Hematopoietic multipotent progenitor cell treated with erythropoietin and hydrocortisone succinate and interleukin-3 and kit ligand, for 6 days (in vitro differentiated cells): ENCODE measurements at regions not wholly inside any gene's neighbourhood (a gene's known extent, or its start where the extent isn't known, plus 50 kb on each side); places are given as distances from the start of the nearest gene placed in this dataset.
A peak's percentile ranks its signal among the peaks of the same experiment; 100 is the strongest.
"Not testable (repeated sequence)": the region's sequence is repeated elsewhere in the genome, so short reads cannot be mapped to it uniquely, and the experiment has no call there.

Experiments used
- DNase-seq: peaks from one replicate; pipeline ENCODE4 v3.0.0-alpha.2; 2015

GRCh38 chr15:20228791-20229190 lies 312.8 kb downstream of the GOLGA6L6 start:
- DNase-seq, result not testable (repeated sequence)

GRCh38 chr15:20227119-20227853 lies 314.3 kb downstream of the GOLGA6L6 start:
- DNase-seq, result not testable (repeated sequence)

GRCh38 chr15:20226531-20226930 lies 315.1 kb downstream of the GOLGA6L6 start:
- not testable (repeated sequence) for DNase-seq

GRCh38 chr15:20221063-20221462 lies 320.5 kb downstream of the GOLGA6L6 start:
- not testable (repeated sequence) for DNase-seq

GRCh38 chr15:20219171-20219570 lies 322.4 kb downstream of the GOLGA6L6 start:
- not testable (repeated sequence) for DNase-seq

- not testable (repeated sequence) for DNase-seq
Measured at GRCh38 chr15:20215700-20216099, 325.9 kb downstream of the GOLGA6L6 start.

DNA sequence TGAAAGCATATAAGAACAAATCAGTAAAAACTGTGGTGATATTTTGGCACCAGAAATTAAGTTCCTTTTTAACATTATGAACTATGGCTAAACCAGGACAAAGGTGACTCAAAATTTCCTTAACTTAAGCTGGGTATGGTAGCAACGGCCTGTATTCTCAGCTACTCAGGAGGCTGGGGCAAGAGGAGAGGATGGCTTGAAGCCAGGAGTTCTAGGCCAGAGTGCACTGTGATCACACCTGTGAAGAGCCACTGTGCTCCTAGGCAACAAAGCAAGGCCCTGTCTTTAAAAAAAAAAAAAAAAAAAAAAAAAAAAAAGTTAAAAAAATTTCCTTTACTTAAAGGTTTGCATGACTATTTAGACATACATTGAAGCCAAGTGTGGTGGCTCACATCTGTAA lies 327.5 kb downstream of the GOLGA6L6 start:
- DNase-seq, result not testable (repeated sequence)

GRCh38 chr15:20211508-20211907 lies 330.1 kb downstream of the GOLGA6L6 start:
- not testable (repeated sequence) for DNase-seq

- DNase-seq, result not testable (repeated sequence)
Measured at GRCh38 chr15:20209973-20210372, 331.6 kb downstream of the GOLGA6L6 start.

DNA sequence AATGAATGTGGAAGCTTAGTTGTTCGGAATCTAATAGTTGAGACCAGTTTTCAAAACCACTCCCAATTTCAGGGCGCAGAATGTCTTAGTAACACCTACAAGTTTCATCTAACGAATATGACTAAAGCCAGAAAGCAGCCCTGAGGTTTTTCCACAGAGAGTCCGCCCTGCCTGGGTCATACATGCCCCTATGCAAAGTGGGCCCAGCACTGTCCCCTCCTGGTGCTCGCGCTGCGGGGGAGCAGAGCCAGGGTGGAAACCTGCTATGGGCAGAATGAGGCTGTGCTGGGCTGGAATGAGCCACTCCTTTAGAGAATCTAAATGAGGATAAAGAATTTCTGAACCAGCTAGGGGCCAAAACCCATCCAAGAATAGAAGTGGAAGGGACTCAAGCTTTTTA lies 334.0 kb downstream of the GOLGA6L6 start:
- DNase-seq, result not testable (repeated sequence)

DNA sequence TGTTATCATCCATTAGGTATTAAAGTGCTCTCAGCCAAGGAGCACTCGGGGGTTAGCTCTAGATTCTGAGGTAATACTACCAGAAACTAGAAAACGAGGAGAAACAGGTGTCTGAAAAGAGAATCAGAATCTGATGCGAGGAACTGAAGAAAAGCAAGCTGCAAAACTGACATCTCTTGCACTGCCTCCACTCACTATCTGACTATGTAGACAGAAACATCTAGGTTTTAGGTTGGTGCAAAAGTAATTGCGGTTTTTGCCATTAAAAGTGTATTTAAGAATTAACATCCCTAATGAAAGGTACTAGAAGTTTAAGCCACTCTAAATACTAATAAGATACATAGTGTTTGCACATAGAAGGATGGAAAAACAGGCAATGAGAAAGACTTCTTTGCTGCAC lies 334.4 kb downstream of the GOLGA6L6 start:
- not testable (repeated sequence) for DNase-seq

- not testable (repeated sequence) for DNase-seq
Measured at GRCh38 chr15:20204177-20204866, 337.3 kb downstream of the GOLGA6L6 start.

DNA sequence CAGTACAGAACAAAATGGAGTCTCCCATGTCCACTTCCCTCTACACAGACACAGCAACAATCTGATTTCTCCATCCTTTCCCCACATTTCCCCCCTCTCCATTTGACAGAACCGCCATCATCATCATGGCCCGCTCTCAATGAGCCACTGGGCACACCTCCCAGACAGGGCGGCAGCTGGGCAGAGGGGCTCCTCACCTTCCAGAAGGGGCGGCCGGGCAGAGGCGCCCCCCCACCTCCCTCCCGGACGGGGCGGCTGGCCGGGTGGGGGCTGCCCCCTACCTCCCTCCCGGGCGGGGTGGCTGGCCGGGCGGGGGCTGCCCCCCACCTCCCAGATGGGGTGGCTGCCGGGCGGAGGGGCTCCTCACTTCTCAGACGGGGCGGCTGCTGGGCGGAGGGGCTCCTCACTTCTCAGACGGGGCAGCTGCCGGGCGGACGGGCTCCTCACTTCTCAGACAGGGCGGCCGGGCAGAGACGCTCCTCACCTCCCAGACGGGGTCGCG lies 337.9 kb downstream of the GOLGA6L6 start:
- not testable (repeated sequence) for DNase-seq

DNA sequence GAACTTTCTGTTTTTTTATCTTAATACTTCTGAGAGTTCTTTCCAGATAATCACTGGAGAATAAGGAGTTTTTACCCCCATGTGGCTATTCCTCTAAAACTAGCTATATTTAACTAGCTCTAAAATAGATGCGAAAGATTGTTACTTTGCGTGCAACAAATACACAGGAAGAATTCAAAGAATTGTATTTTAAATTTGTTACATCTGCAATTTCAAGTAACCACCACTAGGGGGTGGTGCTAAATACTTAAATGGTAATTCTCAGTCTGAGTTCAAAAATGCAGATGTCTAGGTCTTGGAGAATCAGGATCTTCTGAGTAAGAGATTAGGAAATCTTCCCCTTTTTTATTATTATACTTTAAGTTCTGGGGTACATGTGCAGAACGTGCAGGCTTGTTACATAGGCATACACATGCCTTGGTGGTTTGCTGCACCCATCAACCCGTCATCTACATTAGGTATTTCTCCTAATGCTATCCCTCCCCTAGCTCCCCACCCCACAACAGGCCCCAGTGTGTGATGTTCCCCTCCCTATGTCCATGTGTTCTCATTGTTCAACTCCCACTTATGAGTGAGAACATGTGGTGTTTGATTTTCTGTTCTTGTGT lies 346.9 kb downstream of the GOLGA6L6 start:
- not testable (repeated sequence) for DNase-seq

GRCh38 chr15:20192982-20193929 lies 348.3 kb downstream of the GOLGA6L6 start:
- DNase-seq, result peak; percentile 28

- DNase-seq, result not testable (repeated sequence)
Measured at GRCh38 chr15:20191508-20192125, 350.0 kb downstream of the GOLGA6L6 start.

DNA sequence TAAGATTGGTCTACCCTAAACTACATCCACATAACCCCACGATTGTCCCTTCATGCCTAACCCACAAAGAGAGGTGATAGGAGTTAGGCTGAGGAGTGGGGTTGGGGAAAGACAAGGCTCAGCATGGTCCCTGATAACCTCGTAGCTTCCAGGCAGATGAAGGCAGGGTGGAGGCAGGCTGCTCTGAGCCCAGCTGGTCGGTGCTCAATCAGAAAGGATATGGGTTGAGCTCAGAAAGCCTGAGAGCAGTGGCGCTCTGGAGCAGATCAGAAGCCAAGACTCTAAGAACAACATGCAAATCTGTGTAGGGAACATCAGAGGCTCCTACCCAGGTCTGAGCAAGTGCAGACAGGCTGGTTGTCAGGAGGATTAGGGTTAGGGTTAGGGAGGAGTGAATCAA lies 353.0 kb downstream of the GOLGA6L6 start:
- DNase-seq, result not testable (repeated sequence)

GRCh38 chr15:20187370-20188355 lies 353.9 kb downstream of the GOLGA6L6 start:
- not testable (repeated sequence) for DNase-seq

GRCh38 chr15:20184879-20185278 lies 356.7 kb downstream of the GOLGA6L6 start:
- DNase-seq, result not testable (repeated sequence)

DNA sequence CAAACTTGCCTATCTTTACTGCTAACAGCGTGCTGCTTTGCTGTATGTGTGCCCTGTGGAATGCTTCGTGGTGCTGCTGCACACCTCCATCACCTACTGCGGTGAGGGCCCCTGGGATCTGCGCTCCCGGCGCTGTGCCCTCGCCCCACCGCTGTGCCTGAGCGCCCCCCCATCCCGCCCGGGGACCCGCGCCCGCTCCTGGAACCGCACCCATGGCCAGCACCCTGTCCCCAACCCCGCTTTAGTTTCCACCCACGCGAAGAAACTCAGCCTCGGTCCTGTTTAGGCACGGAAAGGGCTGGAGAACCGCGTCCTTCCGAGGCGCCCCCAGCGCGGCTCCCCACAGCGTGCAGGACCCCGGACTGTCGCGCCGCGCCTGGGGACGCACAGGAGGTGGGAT lies 373.4 kb downstream of the GOLGA6L6 start:
- DNase-seq, result not testable (repeated sequence)
